ENCODE measurements at regions not wholly inside any gene's neighbourhood (a gene's known extent, or its start where the extent isn't known, plus 50 kb on each side); places are given as distances from the start of the nearest gene placed in this dataset.

DNA sequence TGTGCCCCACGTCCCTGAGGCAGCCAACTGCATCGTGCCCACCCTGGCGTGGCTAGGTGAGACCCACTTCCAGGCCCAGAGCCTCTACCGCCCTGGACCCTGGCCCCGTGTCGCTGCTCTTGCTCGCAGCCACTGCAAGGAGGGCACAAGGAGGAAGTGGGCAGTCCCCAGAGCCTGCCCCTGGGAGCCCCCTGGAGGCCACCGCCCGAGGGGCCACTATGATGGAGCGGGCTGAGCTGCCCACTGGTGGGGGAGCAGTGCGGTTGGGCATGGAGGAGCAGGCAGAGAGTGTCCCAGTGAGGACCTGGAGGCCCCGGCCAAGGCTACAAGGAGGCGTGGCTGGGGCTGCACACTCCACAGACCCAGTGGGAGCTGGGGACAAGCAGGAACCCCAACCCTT, 323.6 kb downstream of the PCNX1 start:
- TF ChIP-seq POLR2A (IDR thresholded peaks at IDR 0.05; ENCODE audit: low read length) (no peak), GATA1 (IDR thresholded peaks at IDR 0.05; ENCODE audit: low read depth, low read length) (no peak)

Measured in erythroblast (primary cell).